GM21528 (cell line): ENCODE measurements at regions not wholly inside any gene's neighbourhood (a gene's known extent, or its start where the extent isn't known, plus 50 kb on each side); places are given as distances from the start of the nearest gene placed in this dataset.
"Not testable (repeated sequence)": the region's sequence is repeated elsewhere in the genome, so short reads cannot be mapped to it uniquely, and the experiment has no call there.

ENCODE experiments used
- ATAC-seq: cut with Tn5 transposase; IDR thresholded peaks from one replicate; pipeline ENCODE4 v1.9.1; 2021; ENCODE audit warnings: mild to moderate bottlenecking, moderate library complexity; ENCODE audit not compliant: unreplicated experiment, low FRiP score

DNA sequence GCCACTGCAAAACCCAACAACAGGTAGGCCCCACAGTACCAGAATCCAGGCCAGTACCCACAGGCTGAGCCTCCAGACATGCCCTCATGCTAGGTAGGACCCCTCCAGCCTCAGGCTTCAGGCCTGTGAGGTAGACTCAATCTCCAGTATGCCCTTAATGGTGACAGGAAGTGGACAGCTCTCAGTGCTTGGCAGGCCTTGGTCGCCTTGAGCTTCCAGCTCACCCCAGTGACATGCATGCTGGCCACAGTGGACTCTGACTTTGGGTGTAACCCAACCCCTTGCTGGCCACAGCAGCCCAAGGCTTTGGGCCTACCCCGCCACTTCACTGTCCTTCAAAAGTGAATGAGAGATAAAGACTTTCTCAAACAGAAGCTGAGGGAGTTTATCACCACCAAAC is 324.2 kb downstream of the ANTXR2 start:
- ATAC-seq = no peak

GRCh38 chr4:79747252-79747651 is 325.8 kb downstream of the ANTXR2 start:
- no peak for ATAC-seq

DNA sequence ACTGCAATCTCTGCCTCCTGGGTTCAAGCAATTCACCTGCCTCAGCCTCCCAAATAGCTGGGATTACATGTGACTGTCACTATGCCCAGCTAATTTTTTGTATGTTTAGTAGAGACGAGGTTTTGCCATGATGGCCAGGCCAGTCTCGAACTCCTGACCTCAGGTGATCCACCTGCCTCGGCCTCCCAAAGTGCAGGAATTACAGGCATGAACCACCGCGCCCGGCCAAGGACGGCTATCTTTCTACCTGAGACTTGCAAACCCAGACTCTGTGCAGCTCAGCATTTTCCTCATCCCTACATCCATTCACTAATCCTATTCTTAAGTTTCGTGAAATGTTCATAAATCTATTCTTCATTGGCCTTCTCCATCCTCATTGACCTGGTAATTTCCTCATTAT is 330.0 kb downstream of the ANTXR2 start:
- ATAC-seq = no peak

DNA sequence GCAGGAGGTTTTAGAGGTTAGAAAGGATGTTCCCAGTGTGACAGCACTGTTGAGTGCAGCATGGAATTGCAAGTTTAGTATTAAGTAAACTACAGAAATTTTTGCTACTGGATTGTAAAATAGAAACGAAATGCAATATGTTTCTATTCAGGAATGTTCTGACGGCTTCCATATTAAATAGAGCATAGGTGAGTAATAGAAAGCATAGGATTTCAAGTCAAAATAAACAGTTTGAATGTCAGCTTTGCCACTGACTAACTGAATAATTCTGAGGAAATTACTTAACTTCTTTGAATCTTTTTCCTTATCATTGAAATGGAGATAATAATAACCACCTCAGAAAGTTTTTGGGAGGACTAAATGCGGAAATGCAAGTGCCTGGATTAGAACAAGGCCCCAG is 331.9 kb upstream of the GK2 start:
- no peak for ATAC-seq

GRCh38 chr4:79723507-79723906 is 315.5 kb upstream of the GK2 start:
- no peak for ATAC-seq

DNA sequence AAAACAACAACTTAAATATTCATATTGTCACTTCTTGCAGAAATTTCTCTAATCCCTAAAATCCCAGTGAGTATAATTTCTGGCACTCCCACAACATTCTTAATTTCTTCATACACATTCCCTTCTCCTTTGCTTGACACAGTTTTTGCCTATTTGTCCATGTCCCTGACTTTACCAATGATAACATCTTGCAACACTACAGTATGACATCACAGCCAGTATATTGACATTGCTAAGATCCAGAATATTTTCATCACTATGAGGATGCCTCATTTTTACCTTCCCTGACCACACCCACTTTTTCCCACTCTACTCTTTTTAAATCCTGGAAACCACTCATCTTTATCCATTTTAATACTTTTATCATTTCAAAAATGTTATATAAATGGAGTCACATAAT is 292.3 kb upstream of the GK2 start:
- no peak for ATAC-seq

DNA sequence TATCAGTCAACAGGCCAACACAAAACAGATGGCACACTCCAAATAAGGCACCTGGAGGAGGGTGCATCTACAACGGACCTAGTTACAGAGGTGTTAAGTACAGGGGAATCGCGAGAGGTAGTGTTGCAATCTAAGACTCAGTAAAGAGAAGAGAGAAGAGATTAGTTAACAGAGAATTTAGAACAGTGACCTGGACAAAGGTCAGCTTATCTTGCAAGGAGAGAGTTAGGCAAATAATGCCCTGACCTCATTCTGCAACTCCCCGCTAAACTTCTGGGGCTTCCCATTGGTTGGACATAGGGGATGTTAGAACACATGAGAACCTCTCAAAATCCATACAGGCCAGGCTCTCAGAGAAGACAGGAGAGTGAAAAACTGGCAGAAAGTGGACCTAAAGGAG is 289.4 kb upstream of the GK2 start:
- ATAC-seq = no peak

DNA sequence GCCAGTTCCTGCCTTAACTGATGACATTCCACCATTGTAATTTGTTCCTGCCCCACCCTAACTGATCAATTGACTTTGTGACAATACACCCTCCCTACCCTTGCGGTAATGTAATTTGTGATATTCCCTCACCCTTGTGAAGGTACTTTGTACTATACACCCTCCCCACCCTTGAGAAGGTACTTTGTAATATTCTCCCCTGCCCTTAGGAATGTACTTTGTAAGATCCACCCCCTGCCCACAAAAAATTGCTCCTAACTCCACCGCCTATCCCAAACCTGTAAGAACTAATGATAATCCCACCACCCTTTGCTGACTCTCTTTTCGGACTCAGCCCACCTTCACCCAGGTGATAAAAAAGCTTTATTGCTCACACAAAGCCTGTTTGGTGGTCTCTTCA is 288.5 kb upstream of the GK2 start:
- not testable (repeated sequence) for ATAC-seq

DNA sequence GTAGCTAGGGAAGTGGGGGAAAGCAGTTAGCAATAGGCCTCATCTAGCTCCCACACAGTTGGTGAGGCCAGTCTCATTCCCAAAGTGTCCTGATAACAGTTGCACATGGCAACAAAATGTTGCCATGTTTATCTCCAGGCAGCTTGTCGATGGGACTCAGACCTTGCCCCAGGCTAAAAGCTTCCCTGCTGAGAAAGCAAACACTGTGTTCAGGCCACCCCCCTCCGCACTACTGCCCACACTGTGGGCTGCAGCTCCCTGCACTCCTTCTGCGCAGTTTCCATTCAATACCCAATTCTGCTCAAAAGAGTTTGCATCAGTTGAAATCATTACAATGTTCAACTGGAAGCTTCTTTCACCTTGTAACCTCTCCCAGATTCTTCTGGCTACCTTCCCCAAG is 287.8 kb upstream of the GK2 start:
- ATAC-seq = no peak

DNA sequence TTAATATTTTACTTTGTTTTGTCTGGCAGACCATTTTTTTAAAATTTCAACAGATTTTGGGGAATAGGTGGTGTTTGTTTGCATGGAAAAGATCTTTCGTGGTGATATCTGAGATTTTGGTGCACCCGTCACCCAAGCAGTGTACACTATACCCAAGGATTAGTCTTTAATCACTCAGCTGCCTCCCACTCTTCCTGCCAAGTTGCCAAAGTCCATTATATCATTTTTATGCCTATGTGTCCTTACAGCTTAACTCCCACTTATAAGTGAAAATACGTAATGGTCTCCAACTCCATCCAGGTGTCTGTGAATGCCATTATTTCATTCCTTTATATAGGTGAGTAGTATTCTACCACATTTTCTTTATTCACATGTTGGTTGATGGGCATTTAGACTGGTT is 281.7 kb upstream of the GK2 start:
- ATAC-seq = no peak

GRCh38 chr4:79688691-79689090 is 280.7 kb upstream of the GK2 start:
- no peak for ATAC-seq

- no peak for ATAC-seq
Observed at GRCh38 chr4:79687006-79687405, 279.0 kb upstream of the GK2 start.

DNA sequence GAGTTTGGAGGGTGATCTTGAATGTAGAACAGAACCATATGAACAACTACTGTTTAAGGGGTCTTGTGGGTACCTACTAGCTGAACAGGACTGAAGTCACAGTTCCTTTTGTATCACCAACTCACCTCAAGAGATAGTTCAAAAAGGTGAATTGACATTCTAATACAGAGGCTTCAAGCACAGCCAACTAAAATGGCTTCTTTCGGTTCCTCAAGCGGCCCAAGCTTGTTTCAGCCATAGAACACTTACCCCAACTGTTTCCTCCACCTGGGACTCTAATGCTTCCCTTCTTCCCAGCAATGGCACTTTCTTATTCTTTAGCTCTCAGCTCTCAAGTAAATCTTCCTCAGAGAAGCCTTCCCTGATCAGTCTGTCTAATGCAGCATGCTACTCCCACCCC is 277.5 kb upstream of the GK2 start:
- ATAC-seq = no peak

GRCh38 chr4:79684516-79684915 is 276.5 kb upstream of the GK2 start:
- no peak for ATAC-seq

DNA sequence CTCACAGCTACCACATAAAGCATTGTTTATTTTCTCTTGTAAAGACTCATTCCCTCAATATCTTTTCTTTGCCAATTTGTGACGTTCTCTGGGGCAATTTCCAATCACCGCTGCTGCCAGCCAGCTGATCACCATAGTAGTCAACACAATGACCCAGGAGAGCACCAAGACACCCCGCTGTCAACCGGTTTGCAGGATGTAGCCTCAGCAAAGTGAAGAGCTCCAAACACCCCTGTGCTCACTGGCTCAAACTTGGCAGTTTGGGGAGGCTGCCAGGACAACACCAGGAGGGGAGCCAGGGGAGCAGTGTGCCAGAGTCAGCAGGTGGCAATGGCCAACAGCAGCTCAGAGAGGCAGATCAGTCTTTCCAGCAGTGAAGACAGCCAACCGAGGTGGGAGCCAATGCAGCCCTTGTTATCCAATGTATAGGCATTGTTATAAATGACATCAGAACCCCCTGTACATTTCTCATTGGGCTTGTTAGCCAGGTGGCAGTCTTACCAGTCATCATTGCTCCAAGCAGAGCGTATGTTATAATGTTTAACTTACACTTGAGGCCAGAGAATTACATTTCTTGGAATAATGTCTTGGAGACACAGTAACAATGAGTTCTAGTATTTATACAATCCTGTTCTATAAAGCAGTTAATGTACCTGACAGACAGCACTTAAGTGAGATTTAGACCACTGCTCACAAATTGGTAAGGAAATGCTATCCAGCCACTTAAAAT is 274.9 kb upstream of the GK2 start:
- no peak for ATAC-seq

DNA sequence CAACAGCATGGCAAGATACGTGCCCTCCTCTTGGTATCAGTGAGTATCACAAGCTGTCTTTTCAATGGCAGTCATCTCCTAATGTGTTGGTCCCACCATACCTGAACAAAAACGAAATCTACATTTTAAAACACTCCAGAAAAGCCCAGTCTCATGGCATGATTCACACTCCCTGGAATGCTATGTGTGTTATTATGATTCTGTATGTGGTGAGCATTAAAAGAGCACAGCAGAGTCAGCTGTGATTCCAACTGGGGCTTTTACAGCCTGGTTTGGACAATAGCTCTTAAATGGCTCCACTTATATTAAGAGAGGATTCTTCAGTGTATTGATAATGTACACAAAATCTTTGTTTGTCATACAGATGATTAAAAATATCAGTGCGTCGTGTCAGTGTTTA is 274.1 kb upstream of the GK2 start:
- no peak for ATAC-seq

DNA sequence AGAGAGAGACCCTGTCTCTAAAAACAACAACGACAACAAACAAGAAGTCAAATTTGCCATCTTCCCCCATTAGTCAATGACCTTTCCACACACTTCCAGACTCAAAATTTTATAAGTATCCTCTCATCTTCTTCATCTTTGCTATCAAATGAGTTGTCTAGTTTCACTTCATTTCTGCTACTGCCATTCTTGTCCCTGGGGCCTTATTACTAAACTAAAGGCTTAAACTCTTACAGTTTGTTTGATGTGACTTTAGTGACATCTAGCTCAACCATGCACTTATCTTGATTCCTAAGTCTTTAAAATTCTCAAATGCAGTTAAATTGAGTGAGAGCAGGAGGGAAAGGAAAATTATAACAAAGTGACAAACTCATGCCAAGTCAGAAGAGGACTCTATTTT is 271.8 kb upstream of the GK2 start:
- no peak for ATAC-seq

- no peak for ATAC-seq
Observed at GRCh38 chr4:79678472-79679202, 270.6 kb upstream of the GK2 start.

DNA sequence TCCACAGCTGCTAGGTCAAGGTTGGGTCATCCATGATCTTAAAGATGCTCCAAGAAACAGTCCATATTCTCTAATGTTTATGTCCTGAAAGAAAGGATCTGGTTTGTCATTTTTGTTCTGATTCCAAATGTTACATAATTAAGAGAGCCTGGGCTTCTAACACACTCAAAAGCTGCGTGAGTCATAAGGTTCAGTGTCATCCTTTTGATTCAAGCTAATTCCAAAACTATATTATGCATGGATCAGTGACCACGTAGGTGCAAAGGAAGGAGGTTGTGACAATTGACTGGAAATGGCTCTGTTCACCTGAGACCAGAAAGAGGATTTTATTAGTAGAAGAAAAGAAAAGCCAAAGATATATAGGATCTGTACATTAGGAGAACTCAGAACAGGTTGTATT is 268.7 kb upstream of the GK2 start:
- ATAC-seq = no peak

- ATAC-seq = not testable (repeated sequence)
Observed at GRCh38 chr4:79674906-79675305, 266.9 kb upstream of the GK2 start.

DNA sequence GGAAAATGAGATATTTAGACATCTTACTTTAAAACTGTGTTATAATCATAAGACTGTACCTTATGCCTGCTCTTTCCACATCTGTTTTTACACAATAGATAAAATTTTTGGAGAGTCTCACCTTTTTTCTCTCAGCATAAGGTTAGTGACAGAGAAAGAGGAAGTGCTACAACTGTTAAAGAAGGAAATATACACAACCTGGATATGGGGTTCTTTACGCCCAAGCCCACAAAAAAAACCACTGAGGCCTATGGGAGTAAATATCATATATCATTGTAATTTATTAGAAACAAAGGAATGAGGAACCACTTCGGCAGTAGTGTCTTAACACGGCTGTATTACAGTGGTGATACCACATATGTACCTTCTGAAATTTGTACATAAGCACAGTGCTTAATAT is 265.9 kb upstream of the GK2 start:
- no peak for ATAC-seq

DNA sequence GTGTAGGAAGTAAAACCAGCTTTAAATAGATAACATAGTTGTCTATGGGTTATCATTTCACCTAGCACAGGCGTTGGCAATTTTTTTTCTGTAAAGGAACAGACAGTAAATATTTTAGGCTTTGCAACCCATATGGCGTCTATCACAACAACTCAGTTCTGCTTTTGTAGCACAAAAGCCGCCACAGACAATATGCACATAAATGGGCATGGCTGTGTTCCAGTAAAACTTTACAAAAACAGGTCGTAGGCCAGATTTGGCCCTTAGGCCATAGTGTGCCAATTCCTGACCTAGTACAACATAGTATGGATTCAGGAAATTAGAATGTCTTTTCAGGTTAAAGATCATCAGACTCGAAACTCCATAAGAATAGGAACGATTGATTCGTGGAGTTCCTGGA is 265.3 kb upstream of the GK2 start:
- ATAC-seq = no peak
